Renal pelvis (tissue), 1 donor: ENCODE measurements at regions not wholly inside any gene's neighbourhood (a gene's known extent, or its start where the extent isn't known, plus 50 kb on each side); places are given as distances from the start of the nearest gene placed in this dataset.
"Not testable (repeated sequence)": the region's sequence is repeated elsewhere in the genome, so short reads cannot be mapped to it uniquely, and the experiment has no call there.

Experiments used
- DNase-seq: peaks from one replicate; pipeline ENCODE4 v3.0.0-alpha.2; 2013

DNA sequence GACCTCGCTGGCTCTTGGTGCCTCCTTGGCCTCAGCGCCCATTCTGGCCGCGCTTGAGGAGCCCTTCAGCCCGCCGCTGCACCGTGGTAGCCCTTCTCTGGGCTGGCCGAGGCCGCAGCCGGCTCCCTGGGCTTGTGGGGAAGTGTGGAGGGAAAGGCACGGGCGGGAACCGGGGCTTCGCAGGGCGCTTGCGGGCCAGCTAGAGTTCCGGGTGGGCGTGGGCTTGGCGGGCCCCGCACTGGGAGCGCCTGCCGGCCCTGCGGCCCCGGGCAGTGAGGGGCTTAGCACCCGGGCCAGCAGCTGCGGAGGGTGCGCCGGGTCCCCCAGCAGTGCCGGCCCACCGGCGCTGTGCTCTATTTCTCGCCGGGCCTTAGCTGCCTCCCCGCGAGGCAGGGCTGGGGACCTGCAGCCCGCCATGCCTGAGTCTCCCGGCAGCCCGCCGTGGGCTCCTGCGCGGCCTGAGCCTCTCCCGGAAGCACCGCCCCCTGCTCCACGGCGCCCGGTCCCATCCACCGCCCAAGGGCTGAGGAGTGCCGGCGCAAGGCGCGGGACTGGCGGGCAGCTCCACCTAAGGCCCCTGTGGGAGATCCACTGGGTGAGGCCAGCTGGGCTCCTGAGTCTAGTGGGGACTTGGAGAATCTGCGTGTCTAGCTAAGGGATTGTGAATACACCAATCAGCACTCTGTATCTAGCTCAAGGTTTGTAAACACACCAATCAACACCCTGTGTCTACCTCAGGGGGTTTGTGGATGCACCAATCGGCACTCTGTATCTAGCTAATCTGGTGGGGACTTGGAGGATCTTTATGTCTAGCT lies 141.1 kb downstream of the SLCO4C1 start:
- not testable (repeated sequence) for DNase-seq

DNA sequence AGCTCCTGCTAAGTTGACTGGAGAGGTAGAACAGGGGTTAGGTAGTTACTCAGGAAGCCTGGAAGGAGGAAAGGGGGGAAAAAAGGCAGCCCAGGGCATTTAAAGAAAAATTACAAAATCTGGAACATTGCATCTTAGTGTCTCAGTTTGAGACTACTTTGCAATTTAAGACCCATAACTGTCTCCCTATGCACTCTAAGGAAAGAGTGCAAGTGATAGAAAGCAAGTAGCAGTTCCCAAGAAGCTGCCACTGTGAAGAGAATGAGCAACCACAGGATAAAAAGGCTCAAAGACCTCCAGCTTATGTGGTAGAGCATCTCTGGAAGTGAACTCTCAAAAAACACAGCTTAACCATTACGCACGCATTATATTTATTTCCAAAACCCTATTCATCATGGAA lies 141.8 kb downstream of the SLCO4C1 start:
- DNase-seq: no peak

DNA sequence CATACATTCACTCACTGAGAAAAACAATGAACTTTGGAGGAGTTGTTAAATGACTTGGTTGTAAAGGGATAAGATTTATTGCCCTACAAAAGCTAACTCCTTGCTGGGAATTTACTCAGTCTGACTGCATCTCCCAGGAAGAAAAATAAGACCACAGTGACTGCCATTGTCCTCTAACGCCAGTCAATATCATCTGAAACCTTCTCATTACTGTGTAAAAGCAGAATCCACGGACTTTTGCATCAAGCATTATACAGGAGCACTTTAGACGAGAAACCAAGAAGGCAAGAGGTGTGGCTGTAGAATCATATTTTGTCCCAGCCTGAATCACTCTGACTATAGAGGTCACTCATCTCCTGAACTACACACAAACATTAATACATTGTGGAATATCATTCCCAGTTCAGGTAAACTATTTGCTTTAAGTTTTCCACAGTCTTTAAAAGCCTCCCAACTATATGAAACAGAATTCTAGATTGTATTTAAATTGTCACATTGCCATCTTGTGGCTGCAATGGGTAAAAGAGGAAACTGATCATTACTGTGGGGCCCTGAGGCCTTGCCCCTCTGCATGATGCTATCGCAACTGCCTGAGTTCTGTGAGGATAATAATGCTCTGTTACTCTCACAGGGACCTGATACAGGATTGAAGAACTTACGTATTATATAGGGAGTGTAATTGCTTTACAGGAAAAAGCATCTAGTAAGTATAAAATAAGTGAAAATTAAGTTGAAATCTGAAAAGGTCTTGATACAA lies 142.9 kb downstream of the SLCO4C1 start:
- DNase-seq: peak; percentile 26

DNA sequence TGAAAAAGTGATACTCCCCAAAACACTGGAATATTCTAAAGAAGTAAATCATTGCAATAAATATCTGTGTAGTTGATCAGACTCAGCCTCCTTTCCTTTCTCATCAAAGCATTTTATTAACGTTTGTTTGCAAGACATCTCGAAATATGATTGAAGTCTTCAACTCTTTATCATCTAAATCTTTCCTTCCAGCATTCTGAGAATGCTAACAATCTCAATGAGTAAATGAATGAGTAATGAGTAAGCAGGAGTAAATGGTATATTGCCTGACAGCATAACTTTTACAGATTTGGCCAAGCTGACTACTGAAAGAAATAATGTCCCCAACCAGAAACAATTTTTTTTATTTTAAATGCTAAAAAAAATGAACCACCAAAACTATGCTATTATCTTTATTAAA lies 157.1 kb downstream of the SLCO4C1 start:
- DNase-seq: no peak

DNA sequence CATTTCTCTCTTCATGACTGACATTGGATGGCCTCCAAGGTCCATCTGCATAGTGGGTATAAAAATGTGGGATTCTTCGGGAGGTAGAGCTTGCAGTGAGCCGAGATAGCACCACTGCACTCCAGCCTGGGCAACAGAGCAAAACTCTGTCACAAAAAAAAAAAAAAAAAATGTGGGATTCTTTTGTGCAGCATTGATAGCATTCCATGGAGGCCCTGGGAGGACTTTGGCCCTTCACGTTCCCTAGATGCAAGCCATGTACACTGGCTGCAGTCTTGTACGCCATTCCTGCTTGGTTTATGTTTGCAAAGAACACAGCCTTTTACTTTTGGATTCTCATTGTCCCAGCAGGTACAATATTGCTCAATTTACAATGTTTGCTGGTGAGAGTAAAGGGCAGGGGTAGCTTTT lies 157.8 kb downstream of the SLCO4C1 start:
- DNase-seq: no peak

DNA sequence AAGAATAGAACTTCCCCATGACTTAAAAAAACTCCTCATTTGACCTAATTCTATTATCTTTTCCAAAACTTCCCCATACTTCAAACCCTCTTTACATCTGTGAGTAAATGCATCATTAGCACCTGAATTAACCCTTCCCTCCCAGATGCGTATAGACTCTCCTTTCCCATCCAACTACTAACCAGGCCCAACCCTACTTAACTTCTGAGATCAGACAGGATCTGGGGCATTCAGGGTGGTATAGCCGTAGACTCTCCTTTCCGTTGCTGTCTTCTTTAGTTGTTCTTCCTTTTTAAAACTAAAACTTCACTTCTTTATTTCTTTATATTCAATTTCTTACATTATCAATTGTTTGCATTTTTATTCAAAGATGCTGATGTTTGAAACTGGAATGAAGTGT lies 165.2 kb downstream of the SLCO4C1 start:
- DNase-seq: no peak

DNA sequence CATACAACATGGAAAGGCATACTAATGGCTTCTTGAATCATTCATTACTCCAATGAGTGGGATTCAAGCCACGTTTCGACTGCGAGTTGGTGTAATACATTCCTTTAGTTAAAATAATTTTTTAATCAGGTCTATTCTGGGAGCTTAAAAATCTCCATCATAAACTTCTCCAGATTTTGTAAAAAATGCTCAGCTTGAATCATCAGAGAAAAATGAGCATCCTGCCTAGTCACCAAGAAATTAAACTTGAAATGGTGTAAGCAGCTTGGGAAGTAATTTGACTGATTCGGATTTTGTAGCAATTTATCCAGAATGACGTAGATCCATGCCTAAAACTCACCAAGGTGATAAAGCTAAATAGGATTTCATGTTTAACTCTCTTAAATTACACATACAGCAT lies 165.7 kb downstream of the SLCO4C1 start:
- no peak for DNase-seq

DNA sequence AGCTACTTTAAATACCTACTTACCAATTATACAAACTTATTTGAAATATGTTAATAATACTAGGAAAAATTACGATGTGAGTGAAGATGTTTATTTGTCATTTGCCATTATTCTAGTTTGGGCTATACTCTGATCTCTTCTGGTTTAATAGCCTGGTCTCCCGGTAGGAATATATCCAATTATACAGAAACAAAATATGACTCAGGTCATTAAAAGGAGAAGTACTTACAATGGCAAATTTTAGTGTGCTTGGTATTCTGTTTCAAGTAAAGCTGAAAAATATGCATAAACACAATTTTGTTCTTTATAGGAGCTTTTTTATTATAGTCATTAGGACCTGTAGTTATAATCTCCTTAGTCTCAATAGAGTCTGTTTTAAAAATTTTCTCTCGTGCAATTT lies 176.8 kb downstream of the SLCO4C1 start:
- no peak for DNase-seq

DNA sequence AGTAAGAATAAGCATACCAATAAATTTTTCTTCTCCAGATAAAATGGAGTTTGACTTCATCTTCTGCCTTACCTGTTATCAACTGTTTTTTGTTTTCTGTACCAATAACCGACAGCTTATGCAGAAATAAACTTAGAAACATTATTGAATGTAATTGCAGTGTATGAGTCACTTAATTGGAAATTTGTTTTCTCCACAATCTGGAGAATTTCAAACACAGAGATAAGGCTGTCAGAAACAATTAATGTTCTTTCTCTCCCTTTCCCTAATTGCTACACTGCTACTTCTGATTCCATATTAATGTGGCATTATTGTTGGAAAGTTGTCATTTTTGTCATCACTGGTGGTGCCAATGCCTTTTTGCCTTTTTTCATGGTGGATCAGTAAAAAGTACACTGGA lies 180.3 kb downstream of the SLCO4C1 start:
- DNase-seq: no peak

DNA sequence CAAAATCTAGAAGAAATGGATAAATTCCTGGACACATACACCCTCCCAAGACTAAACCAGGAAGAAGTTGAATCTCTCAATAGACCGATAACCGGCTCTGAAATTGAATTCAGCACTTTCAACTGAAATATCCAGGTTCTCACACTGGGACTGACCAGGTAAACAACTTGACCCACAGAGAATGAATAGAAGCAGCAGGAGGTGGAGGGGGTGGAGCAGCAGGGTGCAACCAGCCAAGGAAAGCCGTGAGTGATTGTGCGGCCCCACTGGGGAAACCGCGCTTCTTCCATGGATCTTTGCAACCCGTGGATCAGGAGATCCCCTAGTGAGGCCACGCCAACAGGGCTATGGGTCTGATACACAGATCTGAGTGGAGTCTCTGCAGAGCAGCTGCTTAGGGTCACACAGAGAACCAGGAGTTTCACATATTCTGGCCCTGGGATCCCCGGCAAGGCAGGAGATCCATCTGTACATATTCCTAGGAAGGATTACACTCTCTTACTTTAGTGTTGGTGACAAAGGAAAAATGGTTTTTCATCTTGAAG lies 181.5 kb downstream of the SLCO4C1 start:
- DNase-seq: no peak

DNA sequence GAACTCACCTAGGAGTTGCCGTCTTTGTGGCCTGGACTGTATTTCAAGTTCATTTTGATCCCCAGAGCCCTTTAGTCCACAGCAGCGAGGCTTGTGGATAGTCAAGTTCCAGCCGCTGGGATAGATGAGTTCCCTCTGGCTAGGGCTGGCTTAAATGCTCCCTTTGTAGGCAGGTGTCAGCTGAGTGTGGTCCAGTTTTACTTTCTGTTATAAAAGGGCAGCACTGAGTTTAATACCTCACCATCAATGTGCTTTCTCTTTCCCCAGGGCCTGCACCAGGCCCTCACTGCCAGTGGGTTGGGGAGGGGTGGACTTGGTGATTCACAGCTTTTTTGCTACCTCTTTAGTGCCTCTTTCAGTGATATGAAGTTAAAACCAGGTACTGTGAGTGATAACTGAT lies 188.2 kb downstream of the SLCO4C1 start:
- no peak for DNase-seq

DNA sequence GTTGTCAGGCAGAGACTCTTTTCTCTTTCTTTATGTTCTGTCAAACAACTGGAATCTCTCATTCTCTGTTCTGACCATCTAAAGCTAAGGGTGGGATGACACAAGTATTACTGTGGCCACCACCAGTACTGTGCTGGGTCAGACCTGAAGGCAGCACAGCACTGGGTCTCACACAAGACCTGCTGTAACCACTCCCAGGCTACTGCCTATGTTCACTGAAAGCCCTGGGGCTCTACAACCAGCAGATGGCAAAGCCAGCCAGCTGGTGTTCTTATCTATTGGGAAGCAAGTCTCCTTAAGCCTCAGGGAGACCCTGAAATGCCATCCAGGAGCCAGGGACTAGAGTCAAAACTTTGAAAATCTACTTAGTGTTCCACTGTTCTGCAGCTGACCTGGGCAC lies 189.5 kb downstream of the SLCO4C1 start:
- DNase-seq: no peak

DNA sequence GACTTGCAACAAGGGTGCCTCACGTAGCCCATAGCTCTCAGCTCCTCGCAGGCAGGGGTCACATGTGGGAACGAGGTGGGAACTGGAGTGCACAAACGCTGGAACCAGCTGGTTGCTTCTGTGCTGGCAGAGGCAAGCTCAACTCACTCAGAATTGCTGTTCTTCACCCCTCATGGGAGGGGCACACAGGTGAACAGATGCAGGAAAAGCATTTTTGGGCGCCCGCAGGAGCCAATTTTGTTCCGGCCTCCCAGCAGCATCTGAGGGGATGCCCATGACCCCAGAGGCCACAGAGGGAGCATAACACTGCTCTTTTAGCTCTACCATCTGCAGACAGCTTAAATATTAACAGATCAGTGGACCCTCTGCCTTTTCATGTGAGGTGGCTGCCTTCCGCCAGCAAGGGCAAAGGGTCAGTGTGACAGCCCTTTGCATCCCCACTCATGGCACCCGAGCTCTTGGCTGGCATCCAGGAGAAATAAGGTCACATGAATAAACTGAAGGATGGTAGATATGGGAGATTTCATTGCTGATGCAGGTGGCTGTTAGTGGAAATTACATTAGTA lies 196.2 kb downstream of the SLCO4C1 start:
- peak; percentile 4 for DNase-seq

DNA sequence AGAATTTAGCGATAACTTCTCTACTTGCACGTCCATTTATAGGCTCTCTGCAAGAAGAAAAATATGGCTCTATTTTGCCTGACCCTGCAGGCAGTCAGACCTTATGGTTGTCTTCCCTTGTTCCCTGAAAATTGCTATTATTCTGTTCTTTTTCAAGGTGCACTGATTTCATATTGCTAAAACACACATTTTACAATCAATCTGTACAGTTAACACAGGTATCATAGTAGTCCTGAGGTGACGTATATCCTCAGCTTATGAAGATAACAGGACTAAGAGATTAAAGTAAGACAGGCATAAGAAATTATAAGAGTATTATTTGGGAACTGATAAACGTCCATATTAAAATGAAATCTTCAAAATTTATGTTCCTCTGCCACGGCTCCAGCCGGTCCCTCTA lies 197.0 kb downstream of the SLCO4C1 start:
- not testable (repeated sequence) for DNase-seq

DNA sequence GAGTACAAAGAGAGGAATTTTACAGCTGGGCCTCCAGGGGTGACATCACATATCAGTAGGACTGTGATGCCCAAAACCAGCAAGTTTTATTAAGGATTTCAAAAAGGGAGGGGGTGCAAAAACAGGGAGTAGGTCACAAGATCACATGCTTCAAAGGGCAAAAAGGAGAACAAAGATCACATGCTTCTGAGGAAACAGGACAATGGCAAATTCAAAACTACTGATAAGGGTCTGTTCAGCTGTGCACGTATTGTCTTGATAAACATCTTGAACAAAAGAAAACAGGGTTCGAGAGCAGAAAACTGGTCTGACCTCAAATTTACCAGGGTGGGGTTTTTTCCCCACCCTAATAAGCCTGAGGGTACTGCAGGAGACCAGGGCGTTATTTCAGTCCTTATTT lies 197.5 kb downstream of the SLCO4C1 start:
- not testable (repeated sequence) for DNase-seq

DNA sequence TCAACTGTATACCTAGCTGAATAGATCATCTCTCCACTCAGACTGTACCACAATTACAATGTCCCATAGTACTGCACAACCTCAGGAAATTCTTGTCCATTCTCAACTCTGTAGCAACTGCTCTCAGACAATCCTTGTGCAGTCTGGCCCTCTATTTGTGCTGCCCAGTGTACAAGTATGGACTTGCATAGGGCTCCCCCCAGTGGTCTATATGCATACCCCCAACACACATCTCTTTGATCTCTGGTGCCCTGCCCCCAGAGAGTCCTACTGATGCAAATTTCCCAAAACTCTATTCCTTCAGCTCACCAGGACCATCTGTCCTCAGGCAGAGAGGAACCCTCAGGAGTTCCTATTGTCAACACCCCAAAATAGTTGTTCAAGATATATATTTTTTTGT lies 205.3 kb downstream of the SLCO4C1 start:
- no peak for DNase-seq

DNA sequence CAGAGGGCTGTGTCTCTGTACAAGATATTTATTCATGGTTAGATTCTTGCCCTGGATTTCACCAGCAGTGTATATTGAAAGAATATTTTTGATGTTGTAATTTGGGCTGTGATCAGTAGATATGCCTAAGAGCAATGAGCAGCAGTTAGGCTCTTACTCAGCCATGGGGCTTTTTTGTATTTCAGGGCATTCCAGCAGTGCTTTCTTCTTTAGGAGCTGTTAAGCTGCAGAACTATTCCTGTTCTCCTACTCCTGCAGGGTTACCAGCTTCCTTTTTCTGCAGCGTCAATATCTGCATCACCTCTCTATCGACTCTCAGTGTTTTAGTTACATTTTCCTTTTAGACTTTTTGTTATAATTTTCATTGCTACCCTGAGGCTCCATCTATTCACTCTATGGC lies 206.2 kb downstream of the SLCO4C1 start:
- DNase-seq: no peak

DNA sequence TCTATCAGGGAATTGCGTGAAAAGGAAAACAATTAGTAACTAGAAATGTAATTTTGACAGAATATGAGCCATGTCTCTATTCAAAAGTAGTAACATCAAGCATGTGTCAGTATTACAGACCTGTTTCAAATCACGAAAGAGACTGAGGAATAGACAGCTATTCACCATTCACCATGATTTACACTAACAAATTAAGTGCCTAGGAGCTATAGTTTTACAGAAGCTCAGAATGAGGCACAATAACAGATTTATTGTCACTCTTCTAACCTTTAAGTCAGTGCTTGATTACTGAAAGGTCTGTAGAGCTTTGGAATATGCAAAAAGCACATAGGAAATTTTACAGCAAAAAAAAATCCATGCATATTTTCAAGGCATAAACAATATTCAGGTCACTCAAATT lies 208.2 kb downstream of the SLCO4C1 start:
- DNase-seq: no peak

DNA sequence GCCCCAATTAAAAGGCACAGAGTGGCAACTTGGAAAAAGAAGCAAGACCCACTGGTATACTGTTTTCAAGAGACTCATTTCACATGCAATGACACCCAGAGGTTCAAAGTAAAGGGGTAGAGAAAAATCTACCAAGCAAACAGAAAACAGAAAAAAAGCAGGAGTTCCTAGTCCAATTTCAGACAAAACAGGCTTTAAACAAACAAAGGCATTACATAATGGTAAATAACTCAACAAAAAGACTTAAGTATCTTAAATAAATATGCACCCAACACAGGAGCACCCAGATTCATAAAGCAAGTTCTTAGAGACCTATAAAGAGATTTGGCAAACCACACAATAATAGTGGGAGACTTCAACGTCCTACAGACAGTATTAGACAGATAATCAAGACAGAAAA lies 215.8 kb downstream of the SLCO4C1 start:
- DNase-seq: no peak

DNA sequence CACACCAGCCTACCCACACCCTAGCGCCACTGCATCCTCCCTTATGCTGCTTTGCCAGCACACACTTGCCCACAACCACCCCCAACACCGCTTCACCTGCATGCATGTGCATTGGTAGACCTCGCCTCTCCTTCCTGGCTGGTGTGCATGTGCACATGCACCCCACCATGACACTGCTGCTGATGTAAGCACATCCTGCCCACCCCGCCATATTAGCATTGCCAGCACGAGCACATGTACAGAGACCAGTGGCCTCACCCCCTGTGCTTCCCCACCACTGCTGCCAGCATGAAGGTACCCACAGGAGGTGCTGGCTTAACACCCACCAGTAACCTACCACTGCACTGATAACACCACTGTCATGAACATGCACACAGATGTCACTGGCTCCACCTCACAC lies 218.2 kb downstream of the SLCO4C1 start:
- DNase-seq: no peak

DNA sequence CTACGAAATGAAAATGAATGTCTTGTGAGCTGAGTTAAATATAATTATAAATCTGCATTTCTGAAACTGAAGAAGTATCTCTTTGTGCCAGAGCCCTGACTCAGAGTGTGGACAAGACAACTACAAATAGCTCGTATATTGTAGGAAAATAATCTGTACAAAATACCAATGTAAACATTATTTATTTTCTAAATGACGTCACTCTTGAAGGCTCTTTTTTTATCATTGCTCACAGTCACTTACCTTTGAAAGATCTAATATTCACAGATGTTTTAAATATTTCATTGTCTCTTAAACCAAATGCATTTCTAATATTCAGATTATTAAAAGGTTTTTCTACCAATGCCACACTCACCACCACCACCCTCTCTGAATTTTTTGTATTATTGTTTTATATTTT lies 226.1 kb downstream of the SLCO4C1 start:
- no peak for DNase-seq

DNA sequence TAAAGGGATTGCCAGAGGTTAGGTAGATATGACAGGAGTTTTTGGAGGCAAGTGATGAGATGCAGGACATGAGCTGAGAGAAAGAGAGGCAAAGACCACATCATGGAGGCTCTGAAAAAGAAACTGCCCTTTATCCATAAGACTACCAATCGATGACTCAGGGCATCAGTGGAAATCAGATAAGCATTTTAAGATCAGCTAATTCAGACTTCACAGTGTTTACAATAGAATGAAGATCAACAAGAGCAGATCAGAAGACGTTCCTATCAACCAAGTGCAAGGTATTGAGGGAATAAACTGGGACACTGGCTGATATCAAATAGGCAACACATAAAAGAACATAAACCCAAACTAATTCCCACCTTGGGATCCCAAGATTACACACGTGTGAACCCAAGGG lies 227.2 kb downstream of the SLCO4C1 start:
- no peak for DNase-seq

DNA sequence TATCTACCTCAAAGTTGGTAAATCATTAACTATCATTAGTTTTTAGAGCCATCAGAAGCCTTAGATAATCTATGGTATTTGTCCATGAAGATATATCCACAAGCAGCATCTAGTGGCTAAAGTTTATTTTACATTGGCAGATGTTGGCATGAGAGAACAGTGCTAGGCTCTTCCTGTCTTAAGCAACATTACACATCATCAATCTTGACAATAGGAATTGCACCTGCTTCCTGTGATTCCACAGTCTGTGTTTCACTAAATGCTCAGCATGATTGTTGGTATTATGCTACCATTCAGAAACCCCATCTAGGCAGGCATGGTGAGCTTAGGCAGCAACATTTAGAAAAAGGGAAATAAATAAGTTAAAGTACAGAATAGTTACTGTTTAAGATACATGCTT lies 246.6 kb downstream of the SLCO4C1 start:
- peak; percentile 9 for DNase-seq
